CD14-positive monocyte (primary cell): ENCODE measurements at regions not wholly inside any gene's neighbourhood (a gene's known extent, or its start where the extent isn't known, plus 50 kb on each side); places are given as distances from the start of the nearest gene placed in this dataset.

ENCODE experiments used
- DNase-seq, 3 donors: peaks; one replicate each; pipeline ENCODE4 v3.0.0-alpha.2; 2011 to 2022
- H2AFZ ChIP-seq: 2 replicates; pipeline ENCODE4 v1.6.0; 2012; ENCODE audit warnings: mild to moderate bottlenecking, low read depth, low read length, inconsistent platforms; ENCODE audit not compliant: insufficient read depth, poor library complexity, severe bottlenecking
- H3K27ac ChIP-seq, 2 donors: 1 replicate in 1 of 2; 2 replicates in 1 of 2; pipeline ENCODE4 v1.5.1; 2012 to 2013; ENCODE audit warnings: low read length in 2 of 2, control low read depth in 1 of 2, inconsistent platforms in 1 of 2, low read depth in 1 of 2, mild to moderate bottlenecking in 1 of 2
- H3K27me3 ChIP-seq, 2 donors: one replicate each; pipeline versions ENCODE4 v1.6.0 to v1.6.1; 2011 to 2013; ENCODE audit warnings: low read length in 2 of 2; ENCODE audit not compliant: control insufficient read depth in 2 of 2, insufficient read depth in 2 of 2
- H3K36me3 ChIP-seq, 2 donors: replicated peaks in 1 of 2; 1 replicate in 1 of 2; 2 replicates in 1 of 2; pipeline versions ENCODE4 v1.5.1 to v1.6.1; 2012 to 2013; ENCODE audit warnings: low read length in 2 of 2, control low read depth in 1 of 2, inconsistent platforms in 1 of 2, mild to moderate bottlenecking in 1 of 2; ENCODE audit not compliant: insufficient read depth in 2 of 2, control insufficient read depth in 1 of 2
- H3K4me1 ChIP-seq, 2 donors: 1 replicate in 1 of 2; 2 replicates in 1 of 2; pipeline versions ENCODE4 v1.5.1 to v1.6.1; 2012 to 2013; ENCODE audit warnings: low read length in 2 of 2, control low read depth in 1 of 2, inconsistent platforms in 1 of 2, mild to moderate bottlenecking in 1 of 2, moderate library complexity in 1 of 2; ENCODE audit not compliant: insufficient read depth in 2 of 2, control insufficient read depth in 1 of 2
- H3K4me2 ChIP-seq: replicated peaks from 2 replicates; pipeline ENCODE3; 2012; ENCODE audit warnings: low read length, moderate library complexity, mild to moderate bottlenecking; ENCODE audit not compliant: poor library complexity, severe bottlenecking; ENCODE audit errors: extremely low read depth
- H3K4me3 ChIP-seq, 3 experiments: fragments of 200-600 bp in 1 of 3; sonication (generic) in 1 of 3; replicated peaks in 1 of 3; 1 replicate in 2 of 3; 2 replicates in 1 of 3; pipeline ENCODE4 v1.5.1; 2011 to 2013; ENCODE audit warnings: low read length in 3 of 3, mild to moderate bottlenecking in 3 of 3, control low read depth in 2 of 3, low read depth in 2 of 3, inconsistent platforms in 1 of 3, moderate library complexity in 1 of 3
- H3K79me2 ChIP-seq: 2 replicates; pipeline ENCODE4 v1.6.0; 2012; ENCODE audit warnings: mild to moderate bottlenecking, control low read depth, inconsistent platforms, low read length, moderate library complexity; ENCODE audit not compliant: insufficient read depth
- H3K9ac ChIP-seq: 2 replicates; pipeline ENCODE4 v1.6.0; 2017; ENCODE audit warnings: low read length, mild to moderate bottlenecking; ENCODE audit not compliant: insufficient read depth, poor library complexity, severe bottlenecking
- H3K9me3 ChIP-seq, 2 donors: replicated peaks in 1 of 2; 1 replicate in 1 of 2; 2 replicates in 1 of 2; pipeline versions ENCODE4 v1.5.1 to v1.6.1; 2012 to 2013; ENCODE audit warnings: low read length in 2 of 2, control low read depth in 1 of 2; ENCODE audit not compliant: control insufficient read depth in 1 of 2, insufficient read depth in 1 of 2
- H4K20me1 ChIP-seq: 2 replicates; pipeline ENCODE4 v1.6.0; 2012; ENCODE audit warnings: mild to moderate bottlenecking, low read length, control low read depth, moderate library complexity; ENCODE audit not compliant: insufficient read depth
- H3K27ac Mint-ChIP-seq, 7 donors: one replicate each; pipeline ENCODE4 v1.8.0; 2020; ENCODE audit warnings: mild to moderate bottlenecking in 7 of 7, mixed read lengths in 7 of 7, moderate library complexity in 6 of 7, inconsistent platforms in 2 of 7
- H3K27me3 Mint-ChIP-seq, 3 donors: one replicate each; pipeline ENCODE4 v1.8.0; 2021 to 2022; ENCODE audit warnings: low read depth in 3 of 3, mild to moderate bottlenecking in 3 of 3, mixed read lengths in 3 of 3, moderate library complexity in 3 of 3, inconsistent platforms in 1 of 3
- H3K36me3 Mint-ChIP-seq, 2 donors: one replicate each; pipeline ENCODE4 v1.8.0; 2020; ENCODE audit warnings: mixed read lengths in 2 of 2, inconsistent platforms in 1 of 2, mild to moderate bottlenecking in 1 of 2
- H3K4me1 Mint-ChIP-seq: one replicate; pipeline ENCODE4 v1.8.0; 2020; ENCODE audit warnings: mild to moderate bottlenecking, mixed read lengths
- H3K4me3 Mint-ChIP-seq, 2 donors: one replicate each; pipeline ENCODE4 v1.8.0; 2020; ENCODE audit warnings: mild to moderate bottlenecking in 2 of 2, mixed read lengths in 2 of 2, moderate library complexity in 1 of 2
- H3K9me3 Mint-ChIP-seq, 7 donors: one replicate each; pipeline ENCODE4 v1.8.0; 2020 to 2022; ENCODE audit warnings: mixed read lengths in 7 of 7, mild to moderate bottlenecking in 6 of 7, moderate library complexity in 6 of 7, inconsistent platforms in 2 of 7
- CTCF ChIP-seq: fragments of 200-600 bp; IDR thresholded peaks from one replicate; pipeline ENCODE4 v1.8.0; 2022; ENCODE audit warnings: antibody characterized with exemption, mild to moderate bottlenecking
- WGBS: methylation state at CpG from one replicate; pipeline ENCODE4 v1.1.5; 2013; ENCODE audit warnings: missing lambda C conversion rate; ENCODE audit not compliant: insufficient coverage; 5-methylcytosine and 5-hydroxymethylcytosine counted together
- intact Hi-C, 2 donors: fragments of 100-400 bp; cut with micrococcal nuclease; formaldehyde crosslinking; loops; one replicate each; pipeline versions ENCODE4 v1.15.0 to v1.15.1; 2023

GRCh38 chr1:191558379-191558778 lies 599.9 kb upstream of the RGS18 start:
- no peaks in the 10 kb centered on the region for H3K4me1 Mint-ChIP-seq
- DNase-seq, result no peak
- Histone ChIP-seq H3K79me2 (no peaks in the 10 kb centered on the region), H3K9me3 (no peaks in the 10 kb centered on the region), H3K4me2 (no peak overlapping the region), H3K36me3 (no peaks in the 10 kb centered on the region), H4K20me1 (no peaks in the 10 kb centered on the region), H3K9ac (no peak overlapping the region), H3K4me1 (no peaks in the 10 kb centered on the region), H3K4me3 (no peak overlapping the region), H2AFZ (no peak overlapping the region), H3K27ac (no peak overlapping the region), H3K27me3 (no peaks in the 10 kb centered on the region)
- H3K27ac Mint-ChIP-seq, result no peak overlapping the region
- H3K36me3 Mint-ChIP-seq, result no peaks in the 10 kb centered on the region
- H3K9me3 Mint-ChIP-seq, result peaks cover 0 to 6% (median 3%) of the 10 kb centered on the region in 7 donors
- intact Hi-C loops, result no loop called here
- H3K4me3 Mint-ChIP-seq, result no peak overlapping the region
- WGBS, result no CpG with 5 or more reads among the region's 2 CpGs
- no peak for TF ChIP-seq CTCF
- peaks cover 0 to 1% (median 0%) of the 10 kb centered on the region in 3 donors for H3K27me3 Mint-ChIP-seq

GRCh38 chr1:191561276-191561675 lies 597.0 kb upstream of the RGS18 start:
- H3K4me3 ChIP-seq, result no peak overlapping the region
- Mint-ChIP-seq H3K27ac (no peak overlapping the region), H3K9me3 (peaks cover 0 to 9% (median 4%) of the 10 kb centered on the region in 7 donors), H3K27me3 (peaks cover 0 to 1% (median 0%) of the 10 kb centered on the region in 3 donors), H3K4me1 (no peaks in the 10 kb centered on the region), H3K36me3 (no peaks in the 10 kb centered on the region), H3K4me3 (no peak overlapping the region)
- TF ChIP-seq CTCF, result no peak
- WGBS, result 91% methylated on average over 3 of the region's 4 CpGs
- no peak for DNase-seq
- H3K4me2 ChIP-seq, result no peak overlapping the region
- no peaks in the 10 kb centered on the region for H3K4me1 ChIP-seq
- H2AFZ ChIP-seq, result no peak overlapping the region
- no peaks in the 10 kb centered on the region for H4K20me1 ChIP-seq
- intact Hi-C loops, result no loop called here
- no peak overlapping the region for H3K9ac ChIP-seq
- no peaks in the 10 kb centered on the region for H3K36me3 ChIP-seq
- H3K27me3 ChIP-seq, result no peaks in the 10 kb centered on the region
- H3K79me2 ChIP-seq, result no peaks in the 10 kb centered on the region
- no peak overlapping the region for H3K27ac ChIP-seq
- H3K9me3 ChIP-seq, result no peaks in the 10 kb centered on the region
